Tongue (tissue), 2 donors: ENCODE measurements at regions not wholly inside any gene's neighbourhood (a gene's known extent, or its start where the extent isn't known, plus 50 kb on each side); places are given as distances from the start of the nearest gene placed in this dataset. TPM values are rescaled to one million over a fixed set of nuclear protein-coding genes. Genes with fewer than 3 reads are reported as not detected.

Experiments
- DNase-seq: peaks from one replicate; pipeline ENCODE4 v3.0.0-alpha.2; 2015
- small RNA-seq: library from RNA; depleted of rRNA; stranded (forward); fragments of <200 nt; gene quantifications from one replicate; pipeline ENCODE3, GENCODE V24; 2014; ENCODE audit warnings: low replicate concordance

DNA sequence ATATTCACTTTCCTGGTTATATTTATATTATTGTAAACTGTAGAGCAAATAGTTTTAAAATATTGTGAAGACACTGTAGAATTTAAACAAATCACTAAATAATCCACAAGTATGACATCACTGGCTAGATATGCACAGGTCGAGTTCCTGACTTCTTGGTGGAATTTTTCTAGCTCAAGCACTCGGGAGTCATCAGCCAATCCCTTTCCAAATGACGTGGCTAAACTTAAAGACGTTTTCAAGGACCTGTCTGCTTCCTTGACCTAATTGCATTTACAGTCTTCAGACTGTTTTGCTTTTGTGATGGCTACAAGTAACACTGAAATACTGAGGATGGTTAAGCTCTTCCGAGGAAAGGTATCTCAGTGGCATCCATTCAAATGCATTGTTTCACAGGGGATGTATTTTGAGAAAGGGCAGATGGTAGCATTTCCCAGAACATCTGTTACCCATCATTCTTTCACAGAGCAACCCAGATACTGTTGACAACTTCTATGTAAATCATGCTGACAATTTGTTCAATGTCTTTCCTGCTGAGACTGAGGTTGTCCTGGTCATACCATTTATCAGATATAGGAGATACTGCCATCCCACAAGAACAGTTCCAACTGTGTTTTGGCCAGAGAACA, 262.8 kb downstream of the CDH10 start:
- peak; percentile 26 for DNase-seq

DNA sequence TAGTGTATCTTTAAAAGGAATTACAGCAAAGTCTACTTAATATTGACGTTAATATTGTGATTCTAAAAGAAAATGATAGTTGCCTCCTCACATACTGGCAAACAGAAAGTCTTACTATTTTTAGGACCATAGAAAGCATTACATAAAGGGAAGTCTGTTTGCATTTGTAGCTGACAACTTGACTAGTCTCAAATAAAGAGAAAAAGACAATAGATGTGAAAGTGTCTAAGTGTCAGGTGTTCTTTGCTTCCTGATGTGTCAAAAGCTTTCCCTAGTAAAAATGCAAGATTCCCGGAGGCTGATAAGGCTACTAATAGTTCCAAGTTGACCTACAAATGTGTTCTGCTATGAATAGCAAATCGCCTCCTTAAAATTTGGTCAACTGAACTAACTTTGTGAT, 259.7 kb downstream of the CDH10 start:
- DNase-seq: no peak

DNA sequence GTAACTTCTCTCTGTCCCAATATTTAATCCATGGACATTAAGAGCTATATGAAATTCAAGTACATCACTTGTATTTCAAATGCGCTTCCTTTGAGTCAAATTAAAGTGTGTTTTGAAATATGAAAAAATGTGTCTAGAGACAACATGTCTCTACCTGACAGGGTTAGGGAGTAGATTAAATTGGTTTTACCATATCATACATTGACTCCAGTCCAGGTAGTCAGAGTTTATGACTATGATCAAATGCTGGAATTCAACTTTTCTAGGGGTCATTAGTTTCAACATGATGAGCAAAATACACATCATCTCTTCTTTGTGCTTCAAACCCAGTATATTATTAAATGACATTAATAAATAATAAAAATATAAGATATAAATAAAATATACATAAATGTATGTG, 259.2 kb downstream of the CDH10 start:
- no peak for DNase-seq

DNA sequence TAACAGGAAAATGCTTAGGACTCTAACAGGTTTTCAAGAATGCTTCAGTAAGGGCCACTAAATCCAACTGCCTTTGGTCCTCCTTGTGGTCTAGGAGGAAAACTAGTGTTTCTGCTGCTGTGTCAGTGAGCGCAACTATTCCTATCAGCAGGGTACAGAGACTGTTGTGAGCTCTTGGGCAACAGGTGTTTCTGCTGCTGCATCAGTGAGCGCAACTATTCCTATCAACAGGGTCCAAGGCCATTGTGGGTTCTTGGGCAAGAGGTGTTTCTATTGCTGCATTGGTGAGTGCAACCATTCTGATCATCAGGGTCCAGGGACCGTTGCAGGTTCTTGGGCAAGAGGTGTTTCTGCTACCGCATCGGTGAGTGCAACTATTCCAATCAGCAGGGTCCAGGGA, 256.3 kb downstream of the CDH10 start:
- no peak for DNase-seq

DNA sequence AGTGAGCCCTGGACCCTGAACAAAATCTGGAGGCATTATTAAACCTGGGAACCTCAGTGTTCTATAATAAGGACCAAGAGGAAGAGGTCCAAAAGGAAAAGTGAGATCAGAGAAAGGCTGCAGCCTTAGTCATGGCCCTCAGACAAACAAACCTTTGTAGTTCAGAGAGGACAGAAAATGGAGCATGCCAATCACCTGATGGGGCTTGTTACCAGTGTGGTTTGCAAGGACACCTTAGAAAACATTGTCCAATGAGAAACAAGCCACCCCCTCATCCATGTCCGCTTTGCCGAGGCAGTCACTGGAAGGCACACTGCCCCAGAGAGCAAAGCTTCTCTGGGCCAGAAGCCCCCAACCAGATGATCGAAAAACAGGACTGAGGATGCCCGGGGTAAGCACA, 254.8 kb downstream of the CDH10 start:
- DNase-seq: no peak

DNA sequence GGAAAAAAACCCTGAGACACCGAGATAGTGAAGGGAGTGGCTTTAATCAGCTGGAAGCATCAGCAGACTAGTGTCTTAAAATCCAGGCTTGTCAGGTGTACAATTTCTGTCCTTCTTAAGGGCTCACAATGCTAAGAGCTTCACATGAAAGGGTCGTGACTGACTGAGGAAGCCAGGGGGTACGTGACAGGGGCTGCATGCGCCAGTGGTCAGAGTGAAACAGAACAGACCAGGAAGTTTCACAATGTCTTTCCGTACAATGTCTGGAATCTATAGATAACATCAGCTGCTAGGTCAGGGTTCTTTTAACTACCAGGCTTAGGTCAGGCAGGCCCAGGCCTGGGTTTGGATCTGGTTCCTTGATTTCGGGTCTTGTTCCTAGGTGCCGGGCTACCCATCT, 253.0 kb downstream of the CDH10 start:
- DNase-seq: no peak

DNA sequence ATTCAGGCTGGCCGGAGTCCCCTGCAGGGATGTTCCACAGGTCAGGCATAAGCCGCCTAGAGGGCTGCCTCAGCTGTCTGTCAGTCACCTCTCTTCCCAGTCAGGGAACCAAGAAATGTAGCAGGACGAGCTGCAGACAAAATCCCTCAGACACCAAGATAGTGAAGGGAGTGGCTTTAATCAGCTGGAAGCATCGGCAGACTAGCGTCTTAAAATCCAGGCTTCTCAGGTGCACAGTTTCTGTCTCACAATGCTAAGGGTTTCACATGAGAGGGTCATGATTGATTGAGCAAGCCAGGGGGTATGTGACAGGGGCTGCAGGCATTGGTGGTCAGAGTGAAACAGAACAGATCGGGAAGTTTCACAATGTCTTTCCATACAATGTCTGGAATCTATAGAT, 247.2 kb downstream of the CDH10 start:
- DNase-seq: no peak

DNA sequence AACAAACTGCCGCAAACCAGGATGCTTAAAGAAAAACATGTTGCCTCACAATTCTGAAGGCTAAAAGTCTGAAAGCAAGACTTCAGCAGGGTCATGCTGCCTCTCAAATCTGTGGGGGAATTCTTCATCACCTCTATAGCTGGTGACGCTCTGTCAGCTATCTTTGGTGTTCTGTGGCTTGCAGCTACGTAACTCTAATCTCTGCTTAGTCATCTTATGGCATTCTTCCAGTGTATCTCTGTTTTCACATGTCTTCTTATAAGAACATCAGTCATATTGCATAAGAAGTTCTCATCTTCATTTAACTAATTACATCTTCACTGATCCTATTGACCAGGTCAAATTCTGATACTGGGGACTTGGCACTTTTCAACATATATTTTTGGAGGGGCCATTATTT, 243.0 kb downstream of the CDH10 start:
- no peak for DNase-seq

DNA sequence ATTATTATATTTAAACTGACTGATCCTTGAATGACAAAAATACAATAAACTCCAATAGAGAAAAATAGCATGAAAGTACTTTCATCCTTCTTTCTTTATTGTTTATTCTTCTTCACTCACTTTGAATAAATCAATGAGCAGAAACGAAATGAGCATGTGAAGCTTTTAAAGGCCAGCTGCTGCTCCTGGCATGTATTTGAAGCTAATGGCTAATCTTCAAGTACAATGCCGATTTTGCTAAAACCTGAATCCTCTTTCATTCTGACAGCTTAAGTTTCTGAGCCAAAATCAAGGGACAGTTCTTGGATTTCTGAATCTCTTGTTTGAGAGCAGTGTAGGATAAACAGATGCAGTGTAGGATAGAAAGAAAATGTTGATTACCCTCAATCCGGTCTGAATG, 237.3 kb downstream of the CDH10 start:
- DNase-seq: peak; percentile 22

DNA sequence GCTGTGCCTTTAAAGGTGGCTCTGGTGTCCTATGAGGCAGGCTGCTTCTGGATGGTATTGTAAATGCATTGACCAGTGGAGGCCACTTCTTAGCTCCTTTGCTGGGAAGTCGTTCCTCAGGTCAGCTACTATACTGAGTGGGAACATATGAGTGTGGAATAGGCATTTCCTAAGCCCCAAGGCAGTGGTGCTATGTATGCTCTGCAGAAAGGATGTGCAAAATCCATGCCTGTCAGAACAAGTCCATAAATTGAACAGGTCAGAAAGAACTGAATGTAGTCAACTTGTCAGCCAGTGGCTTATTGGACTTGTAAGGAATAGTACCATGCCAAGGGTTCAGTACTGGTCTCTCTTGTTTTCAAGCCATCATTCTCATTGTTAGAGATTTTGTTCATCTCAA, 216.4 kb downstream of the CDH10 start:
- DNase-seq: no peak

DNA sequence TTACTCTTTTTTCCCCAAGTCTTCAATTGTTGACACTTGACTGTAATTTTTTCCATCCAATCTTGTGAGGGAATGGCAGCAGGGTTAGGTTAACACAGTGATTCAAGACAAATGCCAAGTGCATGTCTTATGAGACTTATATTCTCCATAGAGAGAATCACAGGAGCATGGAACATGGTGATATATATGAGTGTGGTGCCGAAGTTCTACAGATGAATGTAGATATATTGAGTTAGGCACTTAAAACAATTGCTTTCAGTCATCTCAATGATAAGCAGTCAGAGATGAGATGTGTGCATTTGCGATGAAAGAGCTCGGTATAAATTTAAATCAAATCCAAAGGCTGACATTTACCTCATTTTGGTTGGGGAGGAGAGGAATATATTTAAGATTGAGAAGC, 211.2 kb downstream of the CDH10 start:
- DNase-seq: no peak

Small RNAs in the stretch of these regions (small RNA-seq; reads per million reads assigned to genes)
- gene AC026784.1 (not detected), gene RF00019 (not detected), gene RF00561 (not detected)
